ENCODE measurements at regions not wholly inside any gene's neighbourhood (a gene's known extent, or its start where the extent isn't known, plus 50 kb on each side); places are given as distances from the start of the nearest gene placed in this dataset.

GRCh38 chr1:193417945-193418744, 231.7 kb upstream of the B3GALT2 start:
- Histone ChIP-seq H3K36me3 (ENCODE audit: control insufficient read depth in 1 of 2, insufficient read depth in 2 of 2, low read length in 2 of 2) (no peaks in the 10 kb centered on the region), H3K79me2 (ENCODE audit: insufficient read depth, low read length) (no peaks in the 10 kb centered on the region), H3K4me3 (replicated peaks in 1 of 2; ENCODE audit: low read depth in 1 of 2, low read length in 2 of 2) (no peak overlapping the region), H3K27me3 (ENCODE audit: insufficient read depth, low read length) (no peaks in the 10 kb centered on the region), H3K4me2 (ENCODE audit: low read length) (no peak overlapping the region), H3K9ac (ENCODE audit: low read length) (no peak overlapping the region), H3K4me1 (ENCODE audit: control insufficient read depth in 1 of 2, insufficient read depth in 2 of 2, low read length in 2 of 2) (no peaks in the 10 kb centered on the region), H3K9me3 (ENCODE audit: control insufficient read depth in 1 of 2, insufficient read depth in 1 of 2, low read depth in 1 of 2, low read length in 2 of 2) (no peaks in the 10 kb centered on the region), H3K27ac (ENCODE audit: low read depth, low read length) (no peak overlapping the region), H2AFZ (ENCODE audit: low read depth, low read length, poor library complexity, severe bottlenecking) (no peak overlapping the region), H4K20me1 (ENCODE audit: insufficient read depth) (no peaks in the 10 kb centered on the region), H3K9me2 (ENCODE audit: insufficient read depth) (no peaks in the 10 kb centered on the region)
- no TSS peak for BruUV-seq (replicated peaks)
- intact Hi-C loops (cut with micrococcal nuclease), result no loop called here
- ATAC-seq, result no peak
- TF ChIP-seq RAD21 (IDR thresholded peaks at IDR 0.05; ENCODE audit: low read depth), result no peak
- TF ChIP-seq FOSL1 (IDR thresholded peaks at IDR 0.05; ENCODE audit: low read depth), result no peak
- TF ChIP-seq TCF7L2 (IDR thresholded peaks at IDR 0.05; ENCODE audit: borderline replicate concordance, extremely low read depth, insufficient read depth, insufficient read length), result no peak
- TF ChIP-seq, protein P1, sequence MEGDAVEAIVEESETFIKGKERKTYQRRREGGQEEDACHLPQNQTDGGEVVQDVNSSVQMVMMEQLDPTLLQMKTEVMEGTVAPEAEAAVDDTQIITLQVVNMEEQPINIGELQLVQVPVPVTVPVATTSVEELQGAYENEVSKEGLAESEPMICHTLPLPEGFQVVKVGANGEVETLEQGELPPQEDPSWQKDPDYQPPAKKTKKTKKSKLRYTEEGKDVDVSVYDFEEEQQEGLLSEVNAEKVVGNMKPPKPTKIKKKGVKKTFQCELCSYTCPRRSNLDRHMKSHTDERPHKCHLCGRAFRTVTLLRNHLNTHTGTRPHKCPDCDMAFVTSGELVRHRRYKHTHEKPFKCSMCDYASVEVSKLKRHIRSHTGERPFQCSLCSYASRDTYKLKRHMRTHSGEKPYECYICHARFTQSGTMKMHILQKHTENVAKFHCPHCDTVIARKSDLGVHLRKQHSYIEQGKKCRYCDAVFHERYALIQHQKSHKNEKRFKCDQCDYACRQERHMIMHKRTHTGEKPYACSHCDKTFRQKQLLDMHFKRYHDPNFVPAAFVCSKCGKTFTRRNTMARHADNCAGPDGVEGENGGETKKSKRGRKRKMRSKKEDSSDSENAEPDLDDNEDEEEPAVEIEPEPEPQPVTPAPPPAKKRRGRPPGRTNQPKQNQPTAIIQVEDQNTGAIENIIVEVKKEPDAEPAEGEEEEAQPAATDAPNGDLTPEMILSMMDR (IDR thresholded peaks at IDR 0.05 in 2 of 3, conservative IDR thresholded peaks at IDR 0.05 in 1 of 3; ENCODE audit: borderline replicate concordance in 1 of 3, insufficient read depth in 1 of 3, low read depth in 2 of 3, low read length in 2 of 3), result no peak
- TF ChIP-seq POLR2A (IDR thresholded peaks at IDR 0.05; ENCODE audit: borderline replicate concordance, extremely low read depth, insufficient read depth, insufficient read length), result no peak
- TF ChIP-seq ZFX (IDR thresholded peaks at IDR 0.05), result no peak
- POLR2A ChIA-PET, result no interaction called here
- RAD21 ChIA-PET (ENCODE audit: low non-redundant PET in 1 of 2, low total read pairs in 2 of 2, uncharacterized antibody in 2 of 2, unreplicated experiment in 2 of 2), result no interaction called here
- CTCF ChIA-PET, result no interaction called here
- no peak for DNase-seq (ENCODE audit: low read depth, low spot score)

GRCh38 chr1:193417403-193417802, 231.0 kb upstream of the B3GALT2 start:
- no TSS peak for BruUV-seq (replicated peaks)
- Histone ChIP-seq H3K9me3 (ENCODE audit: control insufficient read depth in 1 of 2, insufficient read depth in 1 of 2, low read depth in 1 of 2, low read length in 2 of 2) (no peaks in the 10 kb centered on the region), H3K4me2 (ENCODE audit: low read length) (no peak overlapping the region), H4K20me1 (ENCODE audit: insufficient read depth) (no peaks in the 10 kb centered on the region), H3K4me3 (replicated peaks in 1 of 2; ENCODE audit: low read depth in 1 of 2, low read length in 2 of 2) (no peak overlapping the region), H3K4me1 (ENCODE audit: control insufficient read depth in 1 of 2, insufficient read depth in 2 of 2, low read length in 2 of 2) (no peaks in the 10 kb centered on the region), H3K79me2 (ENCODE audit: insufficient read depth, low read length) (no peaks in the 10 kb centered on the region), H3K27me3 (ENCODE audit: insufficient read depth, low read length) (no peaks in the 10 kb centered on the region), H3K9ac (ENCODE audit: low read length) (no peak overlapping the region), H2AFZ (ENCODE audit: low read depth, low read length, poor library complexity, severe bottlenecking) (no peak overlapping the region), H3K27ac (ENCODE audit: low read depth, low read length) (no peak overlapping the region), H3K36me3 (ENCODE audit: control insufficient read depth in 1 of 2, insufficient read depth in 2 of 2, low read length in 2 of 2) (no peaks in the 10 kb centered on the region), H3K9me2 (ENCODE audit: insufficient read depth) (no peaks in the 10 kb centered on the region)
- TF ChIP-seq RAD21 (IDR thresholded peaks at IDR 0.05; ENCODE audit: low read depth) (no peak), FOSL1 (IDR thresholded peaks at IDR 0.05; ENCODE audit: low read depth) (no peak), EZH2phosphoT487 (IDR thresholded peaks at IDR 0.05; ENCODE audit: borderline replicate concordance) (no peak), CEBPB (IDR thresholded peaks at IDR 0.05; ENCODE audit: low read depth) (no peak), POLR2AphosphoS5 (IDR thresholded peaks at IDR 0.05; ENCODE audit: low read depth, low read length) (no peak), TCF7L2 (IDR thresholded peaks at IDR 0.05; ENCODE audit: borderline replicate concordance, extremely low read depth, insufficient read depth, insufficient read length) (no peak)
- TF ChIP-seq, protein P2, sequence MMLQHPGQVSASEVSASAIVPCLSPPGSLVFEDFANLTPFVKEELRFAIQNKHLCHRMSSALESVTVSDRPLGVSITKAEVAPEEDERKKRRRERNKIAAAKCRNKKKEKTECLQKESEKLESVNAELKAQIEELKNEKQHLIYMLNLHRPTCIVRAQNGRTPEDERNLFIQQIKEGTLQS (IDR thresholded peaks at IDR 0.05), result no peak
- ChIA-PET RAD21 (ENCODE audit: low non-redundant PET in 1 of 2, low total read pairs in 2 of 2, uncharacterized antibody in 2 of 2, unreplicated experiment in 2 of 2) (interaction anchor here in 1 of 2 experiments (0.6 kb wide), 1 partner anchor 360 kb away, joined by 4 read pairs; no protein-coding TSS in a partner anchor), POLR2A (no interaction called here), CTCF (no interaction called here)
- DNase-seq (ENCODE audit: low read depth, low spot score) (no peak), ATAC-seq (no peak)
- intact Hi-C loops (cut with micrococcal nuclease), result no loop called here

All from HCT116 (cell line).